Common myeloid progenitor, CD34-positive (primary cell): ENCODE measurements at regions not wholly inside any gene's neighbourhood (a gene's known extent, or its start where the extent isn't known, plus 50 kb on each side); places are given as distances from the start of the nearest gene placed in this dataset.

Experiments
- CTCF ChIA-PET: fragments of 350-600 bp; sonication (Branson Sonifier 250); formaldehyde crosslinking; loops from one replicate; lab custom pipeline; 2021; ENCODE audit warnings: antibody characterized with exemption; lab: Charles Lee
- POLR2A ChIA-PET: fragments of 350-600 bp; sonication (Branson Sonifier 250); formaldehyde crosslinking; loops from one replicate; lab custom pipeline; 2021; ENCODE audit warnings: antibody characterized with exemption; lab: Charles Lee
- DNase-seq, 3 donors: peaks; one replicate each; pipeline versions ENCODE4 v3.0.0 to v3.0.0-alpha.2; 2013
- H3K27ac ChIP-seq, 2 experiments: 1 replicate in 1 of 2; 2 replicates in 1 of 2; pipeline ENCODE4 v1.7.0; 2013; ENCODE audit warnings: inconsistent platforms in 2 of 2, low read length in 2 of 2, mild to moderate bottlenecking in 2 of 2, low read depth in 1 of 2, moderate library complexity in 1 of 2; ENCODE audit not compliant: severe bottlenecking in 2 of 2, insufficient read depth in 1 of 2, poor library complexity in 1 of 2
- H3K27me3 ChIP-seq, 5 experiments: replicated peaks in 2 of 5; 1 replicate in 3 of 5; 2 replicates in 2 of 5; pipeline versions ENCODE4 v1.6.1 to v1.7.0; 2013; ENCODE audit warnings: low read length in 4 of 5, mild to moderate bottlenecking in 2 of 5, moderate library complexity in 2 of 5, inconsistent platforms in 1 of 5; ENCODE audit not compliant: insufficient read depth in 5 of 5, control insufficient read depth in 4 of 5
- H3K36me3 ChIP-seq, 4 experiments: 1 replicate in 2 of 4; 2 replicates in 2 of 4; pipeline versions ENCODE4 v1.6.1 to v1.7.0; 2013; ENCODE audit warnings: low read length in 3 of 4, control low read depth in 1 of 4, mild to moderate bottlenecking in 1 of 4; ENCODE audit not compliant: control insufficient read depth in 4 of 4, insufficient read depth in 4 of 4
- H3K4me1 ChIP-seq, 4 experiments: 1 replicate in 3 of 4; 2 replicates in 1 of 4; pipeline versions ENCODE4 v1.6.1 to v1.7.1; 2013; ENCODE audit warnings: low read length in 3 of 4, mild to moderate bottlenecking in 3 of 4, control low read depth in 1 of 4, inconsistent platforms in 1 of 4, moderate library complexity in 1 of 4; ENCODE audit not compliant: control insufficient read depth in 4 of 4, insufficient read depth in 4 of 4; ENCODE audit errors: control extremely low read depth in 1 of 4
- H3K4me3 ChIP-seq, 7 experiments: 1 replicate in 4 of 7; 2 replicates in 3 of 7; pipeline versions ENCODE4 v1.5.1 to v1.7.0; 2013; ENCODE audit warnings: mild to moderate bottlenecking in 7 of 7, low read length in 6 of 7, moderate library complexity in 6 of 7, inconsistent platforms in 2 of 7, low read depth in 2 of 7, control low read depth in 1 of 7; ENCODE audit not compliant: insufficient read depth in 4 of 7, control insufficient read depth in 1 of 7; ENCODE audit errors: extremely low read depth in 1 of 7
- H3K9me3 ChIP-seq, 5 experiments: 1 replicate in 4 of 5; 2 replicates in 1 of 5; pipeline versions ENCODE4 v1.6.1 to v1.7.1; 2013; ENCODE audit warnings: low read length in 4 of 5, mild to moderate bottlenecking in 2 of 5, inconsistent platforms in 1 of 5, low read depth in 1 of 5, moderate library complexity in 1 of 5; ENCODE audit not compliant: control insufficient read depth in 4 of 5, insufficient read depth in 2 of 5; ENCODE audit errors: control extremely low read depth in 1 of 5
- WGBS: methylation state at CpG from one replicate; pipeline ENCODE4 v1.1.5; 2013; ENCODE audit not compliant: insufficient coverage; 5-methylcytosine and 5-hydroxymethylcytosine counted together

DNA sequence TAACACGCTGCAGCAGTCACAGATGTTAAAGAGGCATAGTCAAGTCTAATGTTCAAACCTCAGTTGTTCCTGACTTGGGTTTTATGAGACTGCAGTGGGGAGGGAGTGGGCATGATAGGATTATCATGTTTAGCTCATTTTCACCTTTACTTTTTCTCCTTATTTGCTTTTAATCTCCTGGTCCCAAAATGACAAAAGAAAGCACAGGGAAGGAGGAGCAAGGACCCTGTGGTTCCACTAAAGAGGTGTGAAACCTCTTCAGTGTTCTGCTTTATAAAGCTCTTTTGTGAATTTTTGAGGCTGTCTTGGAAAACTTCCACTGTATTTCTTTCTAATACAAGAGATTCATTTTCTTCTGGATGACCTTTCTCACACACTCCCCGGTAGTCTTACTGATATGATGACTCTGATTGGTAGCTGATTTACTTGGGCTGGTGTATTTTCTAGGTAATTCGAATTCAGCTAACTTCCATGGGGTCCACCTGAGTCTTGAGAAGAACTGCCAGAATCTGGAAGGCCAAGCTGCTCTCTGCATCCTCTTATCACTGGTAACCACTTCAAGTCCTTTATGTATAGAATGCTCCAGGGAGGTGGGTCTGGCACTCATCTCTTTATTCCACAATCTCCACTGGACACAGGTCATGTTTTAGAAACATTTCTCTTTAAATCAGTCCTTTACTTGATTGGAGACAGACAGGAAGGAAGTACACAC, 1364.4 kb upstream of the CDH9 start:
- CTCF ChIA-PET = interaction anchor here (1.1 kb wide), 1 partner anchor 9 kb away, joined by 4 read pairs; no protein-coding TSS in a partner anchor
- H3K4me1 ChIP-seq = no peaks in the 10 kb centered on the region
- no peak overlapping the region for H3K27ac ChIP-seq
- H3K9me3 ChIP-seq = no peaks in the 10 kb centered on the region
- POLR2A ChIA-PET = no interaction called here
- WGBS = 100% methylated on average over 1 of the region's 3 CpGs
- no peaks in the 10 kb centered on the region for H3K27me3 ChIP-seq
- no peaks in the 10 kb centered on the region for H3K36me3 ChIP-seq
- no peak overlapping the region for H3K4me3 ChIP-seq
- no peak for DNase-seq

DNA sequence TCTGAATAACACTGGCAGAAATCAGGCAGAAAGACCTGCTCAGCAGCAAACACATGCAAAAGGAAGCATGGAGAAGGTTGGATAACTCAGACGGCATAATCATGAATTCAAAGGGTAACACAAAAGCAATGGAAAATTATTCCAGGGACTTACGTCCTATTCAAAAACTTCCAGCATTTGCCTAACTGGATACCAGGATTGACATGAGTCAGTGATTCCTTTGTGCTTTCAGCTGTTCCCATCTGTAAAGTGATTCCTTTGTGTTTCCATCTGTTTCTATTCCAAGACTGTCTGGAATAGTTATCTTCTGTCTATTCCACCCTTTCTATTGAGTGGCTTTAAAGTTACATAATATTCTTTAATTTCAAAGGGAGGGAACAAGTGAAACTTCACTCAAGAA, 1361.7 kb upstream of the CDH9 start:
- no peak overlapping the region for H3K27ac ChIP-seq
- no peaks in the 10 kb centered on the region for H3K27me3 ChIP-seq
- H3K36me3 ChIP-seq = no peaks in the 10 kb centered on the region
- POLR2A ChIA-PET = no interaction called here
- 100% methylated on average over 2 of the region's 2 CpGs for WGBS
- no peaks in the 10 kb centered on the region for H3K4me1 ChIP-seq
- no peak for DNase-seq
- no peaks in the 10 kb centered on the region for H3K9me3 ChIP-seq
- CTCF ChIA-PET = no interaction called here
- no peak overlapping the region for H3K4me3 ChIP-seq

DNA sequence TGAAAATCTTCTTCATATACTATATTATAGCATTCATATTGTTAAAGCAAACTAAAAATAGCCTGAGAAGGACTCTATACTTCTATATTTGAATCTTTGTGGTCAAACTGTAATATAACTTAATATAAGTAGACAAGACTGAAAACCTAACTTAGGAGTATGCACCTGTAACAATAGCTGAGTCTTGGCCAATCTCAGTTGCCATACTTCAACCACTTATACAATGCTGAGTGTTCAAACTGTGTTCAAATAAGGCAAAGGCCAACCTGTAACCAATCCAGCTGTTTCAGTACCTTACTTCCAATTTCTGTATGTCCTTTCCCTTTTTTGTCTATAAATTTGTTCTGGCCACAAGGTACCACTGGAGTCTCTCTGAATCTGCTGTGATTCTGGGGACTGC, 1360.8 kb upstream of the CDH9 start:
- no peaks in the 10 kb centered on the region for H3K9me3 ChIP-seq
- DNase-seq = no peak
- ChIA-PET POLR2A (no interaction called here), CTCF (no interaction called here)
- H3K27me3 ChIP-seq = no peaks in the 10 kb centered on the region
- no peaks in the 10 kb centered on the region for H3K4me1 ChIP-seq
- no peaks in the 10 kb centered on the region for H3K36me3 ChIP-seq
- H3K4me3 ChIP-seq = no peak overlapping the region
- H3K27ac ChIP-seq = no peak overlapping the region

DNA sequence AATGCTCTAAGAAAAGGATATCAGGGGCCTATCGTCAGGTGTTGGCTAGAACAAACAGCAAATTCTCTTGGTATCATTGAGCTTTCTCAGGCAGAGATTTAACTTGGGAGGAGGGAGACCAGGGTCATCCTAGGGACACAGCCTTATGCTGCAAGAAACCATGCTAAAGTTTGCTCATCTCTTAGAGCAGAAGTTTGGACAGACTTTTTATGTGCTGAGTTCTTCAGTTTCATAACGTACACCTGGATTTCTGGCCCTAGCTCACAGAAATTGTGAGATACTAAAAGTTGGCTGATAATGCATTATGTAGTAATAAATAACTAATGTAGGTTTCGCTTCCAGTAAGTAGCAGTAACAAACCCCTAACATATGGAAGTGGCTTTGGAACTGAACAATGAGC, 1359.8 kb upstream of the CDH9 start:
- no peaks in the 10 kb centered on the region for H3K9me3 ChIP-seq
- no peak overlapping the region for H3K4me3 ChIP-seq
- no peak for DNase-seq
- ChIA-PET CTCF (no interaction called here), POLR2A (no interaction called here)
- WGBS = 100% methylated on average over 2 of the region's 3 CpGs
- H3K36me3 ChIP-seq = no peaks in the 10 kb centered on the region
- no peaks in the 10 kb centered on the region for H3K4me1 ChIP-seq
- no peak overlapping the region for H3K27ac ChIP-seq
- H3K27me3 ChIP-seq = no peaks in the 10 kb centered on the region

DNA sequence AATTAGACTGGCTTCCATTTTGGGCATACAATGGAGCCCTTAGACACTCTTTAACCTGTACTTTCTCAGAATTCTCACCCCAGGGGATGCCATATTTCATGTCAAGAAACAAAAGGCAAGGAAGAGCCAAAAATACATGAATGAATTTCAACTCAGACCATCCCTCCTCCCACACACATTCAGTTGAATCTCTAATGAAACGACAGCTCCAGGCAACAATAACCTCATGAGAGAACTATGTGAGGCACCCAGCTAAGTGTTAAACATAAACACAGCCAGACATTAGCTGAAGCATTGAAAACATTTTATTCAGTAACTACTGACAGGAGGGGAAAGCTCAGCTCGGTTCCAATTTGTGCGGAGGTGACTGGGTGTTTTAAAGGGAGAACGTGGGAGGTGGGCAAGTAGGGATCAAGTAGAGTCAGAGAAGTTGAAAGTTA, 1359.1 kb upstream of the CDH9 start:
- Histone ChIP-seq H3K27me3 (no peaks in the 10 kb centered on the region), H3K27ac (no peak overlapping the region), H3K36me3 (no peaks in the 10 kb centered on the region), H3K4me3 (no peak overlapping the region), H3K4me1 (no peaks in the 10 kb centered on the region), H3K9me3 (no peaks in the 10 kb centered on the region)
- CTCF ChIA-PET = interaction anchor here (0.8 kb wide), 1 partner anchor 292 kb away, joined by 3 read pairs; no protein-coding TSS in a partner anchor
- POLR2A ChIA-PET = no interaction called here
- no peak for DNase-seq
- WGBS = 88% methylated on average over 3 of the region's 4 CpGs

DNA sequence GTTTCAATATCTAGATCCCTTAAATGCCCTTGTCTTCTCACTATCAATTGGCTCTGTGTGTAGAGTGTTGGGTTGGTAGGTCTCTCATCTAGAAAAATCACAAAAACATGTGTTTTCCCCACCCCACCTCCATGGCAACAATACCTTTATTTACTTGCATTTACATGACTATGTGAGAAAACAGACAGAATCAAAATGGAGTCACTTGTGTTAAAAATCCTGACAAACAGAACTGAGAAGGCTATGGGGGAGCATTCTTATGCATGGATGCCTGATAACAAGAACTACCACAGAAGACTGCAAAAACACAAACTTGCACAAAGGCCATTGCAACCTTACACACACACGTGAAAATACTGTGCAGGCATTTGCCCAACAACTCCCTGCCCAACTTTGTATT, 1352.9 kb upstream of the CDH9 start:
- Histone ChIP-seq H3K4me3 (no peak overlapping the region), H3K9me3 (no peaks in the 10 kb centered on the region), H3K4me1 (no peaks in the 10 kb centered on the region), H3K27me3 (no peaks in the 10 kb centered on the region), H3K27ac (no peak overlapping the region), H3K36me3 (no peaks in the 10 kb centered on the region)
- CTCF ChIA-PET = no interaction called here
- 100% methylated on average over 1 of the region's 1 CpG for WGBS
- POLR2A ChIA-PET = no interaction called here
- DNase-seq = no peak

DNA sequence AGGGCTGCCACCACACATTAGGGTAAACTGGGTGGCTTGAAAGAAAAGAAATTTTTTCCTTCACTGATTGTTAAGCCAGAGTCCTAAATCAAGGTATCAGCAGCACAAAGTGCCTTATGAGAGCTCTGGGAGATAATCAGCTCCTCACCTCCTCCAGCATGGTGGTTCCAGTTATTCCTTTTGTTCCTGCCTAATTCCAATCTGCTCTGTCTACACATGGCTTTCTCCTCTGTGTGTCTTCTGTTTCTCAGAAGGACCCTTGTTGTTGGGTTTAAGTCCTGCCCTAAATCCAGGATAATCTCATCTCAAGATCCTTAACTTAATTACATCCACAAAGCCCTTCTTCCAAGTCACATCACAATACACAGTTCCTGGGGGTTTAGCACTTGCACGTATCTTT, 1352.0 kb upstream of the CDH9 start:
- POLR2A ChIA-PET = no interaction called here
- no peaks in the 10 kb centered on the region for H3K36me3 ChIP-seq
- no peaks in the 10 kb centered on the region for H3K4me1 ChIP-seq
- H3K27me3 ChIP-seq = no peaks in the 10 kb centered on the region
- WGBS = no CpG with 5 or more reads among the region's 1 CpG
- H3K27ac ChIP-seq = no peak overlapping the region
- H3K9me3 ChIP-seq = no peaks in the 10 kb centered on the region
- no peak overlapping the region for H3K4me3 ChIP-seq
- CTCF ChIA-PET = interaction anchor here (0.6 kb wide), 1 partner anchor 281 kb away, joined by 3 read pairs; no protein-coding TSS in a partner anchor
- DNase-seq = no peak
